ENCODE measurements at regions not wholly inside any gene's neighbourhood (a gene's known extent, or its start where the extent isn't known, plus 50 kb on each side); places are given as distances from the start of the nearest gene placed in this dataset.
A peak's percentile ranks its signal among the peaks of the same experiment; 100 is the strongest.

- no peak for DNase-seq (ENCODE audit: low spot score)
Observed at GRCh38 chr15:39211108-39211979, 369.5 kb upstream of the THBS1 start.

DNA sequence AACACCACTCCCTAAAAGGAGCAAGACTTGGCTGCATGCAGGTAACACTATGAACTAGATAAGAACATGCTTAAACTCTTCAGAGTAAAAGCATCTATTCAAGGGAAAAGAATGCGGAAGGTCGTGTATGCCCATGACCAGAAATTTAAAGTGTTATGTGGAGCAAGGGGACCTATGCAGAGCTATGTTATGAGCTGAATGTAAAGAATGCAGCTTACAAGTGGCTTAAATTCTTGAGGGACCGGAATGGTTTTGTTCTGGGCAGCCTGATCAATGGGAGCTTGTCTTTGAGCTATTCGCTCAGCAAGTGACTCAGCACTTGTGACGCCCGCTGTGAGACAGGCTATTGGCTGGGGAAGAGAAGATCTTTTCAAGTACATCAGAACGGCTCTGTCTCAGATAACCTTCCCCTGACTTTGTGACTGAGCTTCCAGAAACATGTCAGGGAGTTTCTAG, 367.5 kb upstream of the THBS1 start:
- DNase-seq (ENCODE audit: low spot score), result peak; percentile 56

DNA sequence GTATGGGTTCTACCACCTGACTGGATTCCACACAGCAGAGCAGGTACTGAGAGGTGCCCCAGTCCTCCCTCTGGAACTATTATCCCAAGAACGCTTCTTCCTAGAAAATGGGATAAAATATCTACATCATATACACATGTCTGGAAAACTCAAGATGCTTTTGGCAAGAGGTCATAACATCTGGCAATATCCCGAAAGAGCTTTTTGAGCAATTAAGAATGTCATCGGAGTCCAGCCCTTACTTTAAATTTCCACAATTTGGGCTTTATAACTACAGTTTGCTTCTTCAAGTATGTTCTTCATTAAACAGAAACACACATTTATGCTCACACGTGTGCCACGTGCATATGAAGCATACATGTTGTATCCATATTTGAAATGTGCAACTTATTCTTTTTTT, 365.9 kb upstream of the THBS1 start:
- DNase-seq (ENCODE audit: low spot score), result no peak

DNA sequence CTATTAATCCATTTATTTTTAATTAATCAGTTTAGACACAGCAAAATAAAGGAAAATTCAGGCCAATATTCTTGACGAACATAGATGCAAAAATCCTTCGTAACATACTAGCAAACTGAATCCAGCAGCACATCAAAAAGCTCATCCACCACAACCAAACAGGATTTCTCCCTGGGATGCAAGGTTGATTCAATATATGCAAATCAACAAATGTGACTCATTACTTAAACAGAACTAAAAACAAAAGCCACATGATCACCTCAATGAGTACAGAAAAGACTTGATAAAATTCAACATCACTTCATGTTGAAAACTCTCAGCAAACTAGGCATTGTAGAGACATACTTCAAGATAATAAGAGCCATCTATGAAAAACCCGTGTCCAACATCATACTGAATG, 364.1 kb upstream of the THBS1 start:
- DNase-seq (ENCODE audit: low spot score), result no peak

DNA sequence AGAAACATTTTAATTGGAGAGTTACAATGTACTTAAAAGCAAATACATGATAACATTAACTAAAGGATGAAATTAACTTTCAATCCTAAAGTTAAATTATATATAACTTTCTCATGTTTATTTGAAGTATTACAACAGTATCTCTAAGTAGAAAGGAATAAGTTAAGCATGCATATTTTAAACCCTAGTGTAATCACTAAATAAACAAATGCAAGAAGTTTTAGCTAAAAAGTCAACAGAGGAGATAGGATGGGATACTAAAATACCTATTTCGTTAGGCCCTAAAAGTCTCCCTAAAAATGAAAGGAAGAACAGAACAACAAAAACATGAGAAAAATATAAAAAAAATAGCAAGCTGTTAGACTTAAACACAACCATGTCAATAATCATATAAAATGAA, 361.3 kb upstream of the THBS1 start:
- no peak for DNase-seq (ENCODE audit: low spot score)

GRCh38 chr15:39226169-39226937, 354.5 kb upstream of the THBS1 start:
- DNase-seq (ENCODE audit: low spot score), result no peak

GRCh38 chr15:39227001-39227400, 353.9 kb upstream of the THBS1 start:
- DNase-seq (ENCODE audit: low spot score), result no peak

- no peak for DNase-seq (ENCODE audit: low spot score)
Observed at GRCh38 chr15:39228889-39229288, 352.0 kb upstream of the THBS1 start.

DNA sequence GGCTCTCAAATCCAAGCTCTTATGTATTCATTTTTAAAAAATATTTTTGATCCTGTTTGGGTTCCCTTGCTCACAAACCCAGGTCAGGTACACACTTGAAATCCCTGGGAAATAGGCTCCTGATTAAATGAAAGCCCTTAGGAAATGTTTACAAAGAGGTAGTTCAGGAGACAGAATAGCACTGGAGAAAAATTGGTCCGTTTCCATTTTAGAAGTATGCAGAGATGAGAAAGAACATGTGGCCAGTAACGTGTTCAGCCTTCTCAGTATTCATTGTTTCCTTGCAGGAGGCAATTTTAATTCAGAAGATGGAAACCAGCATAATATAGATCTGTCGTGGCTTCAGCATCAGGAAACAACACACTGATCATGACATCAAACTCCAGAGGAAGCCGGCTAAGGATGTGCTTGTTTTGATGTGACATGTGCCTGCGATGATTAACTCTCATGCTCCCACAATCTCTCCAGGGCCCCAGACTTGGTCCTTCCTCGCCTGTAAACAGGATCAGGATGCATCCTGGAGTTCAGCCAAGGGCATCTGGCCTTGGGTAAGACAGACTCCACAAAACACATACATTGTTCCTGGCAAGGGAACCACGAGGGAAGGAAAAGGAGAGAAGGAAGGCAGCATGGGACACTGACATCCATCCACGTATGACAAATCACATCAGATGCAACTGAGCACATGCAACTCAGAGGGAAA, 350.5 kb upstream of the THBS1 start:
- DNase-seq (ENCODE audit: low spot score), result no peak

- no peak for DNase-seq (ENCODE audit: low spot score)
Observed at GRCh38 chr15:39230908-39231285, 350.0 kb upstream of the THBS1 start.

GRCh38 chr15:39232512-39232911, 348.4 kb upstream of the THBS1 start:
- peak; percentile 76 for DNase-seq (ENCODE audit: low spot score)

DNA sequence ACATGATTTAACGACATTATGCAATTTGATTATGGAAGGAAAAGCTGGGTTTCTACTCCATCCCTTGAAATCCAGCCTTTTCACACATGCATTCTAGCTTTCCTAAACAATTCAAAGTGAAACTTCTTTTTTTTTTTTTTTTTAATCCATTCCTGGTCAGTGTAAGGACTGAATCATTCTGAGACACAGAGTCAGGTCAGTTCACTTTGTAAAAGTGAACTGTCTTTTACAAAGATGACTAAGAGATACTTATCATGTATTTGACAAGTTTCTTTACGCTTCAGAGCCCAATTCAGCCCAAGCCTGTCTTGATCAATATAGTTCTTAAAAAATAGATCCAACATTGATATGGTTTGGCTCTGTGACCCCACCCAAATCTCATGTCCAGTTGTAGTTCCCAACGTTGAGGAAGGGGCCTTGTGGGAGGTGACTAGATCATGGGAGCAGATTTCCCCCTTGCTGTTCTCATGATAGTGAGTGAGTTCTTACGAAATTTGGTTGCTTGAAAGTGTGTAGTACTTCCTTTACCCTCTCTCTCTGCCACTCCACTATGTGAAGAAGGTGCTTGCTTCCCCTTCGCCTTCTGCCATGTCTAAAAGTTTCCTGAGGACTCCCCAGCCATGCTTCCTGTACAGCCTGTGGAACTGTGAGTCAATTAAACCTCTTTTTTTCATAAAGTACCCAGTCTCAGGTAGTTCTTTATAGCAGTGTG, 345.6 kb upstream of the THBS1 start:
- DNase-seq (ENCODE audit: low spot score), result no peak

GRCh38 chr15:39236375-39236774, 344.5 kb upstream of the THBS1 start:
- DNase-seq (ENCODE audit: low spot score), result no peak

GRCh38 chr15:39238443-39238842, 342.4 kb upstream of the THBS1 start:
- no peak for DNase-seq (ENCODE audit: low spot score)

GRCh38 chr15:39239562-39239961, 341.3 kb upstream of the THBS1 start:
- no peak for DNase-seq (ENCODE audit: low spot score)

- DNase-seq (ENCODE audit: low spot score), result no peak
Observed at GRCh38 chr15:39242345-39242744, 338.5 kb upstream of the THBS1 start.

GRCh38 chr15:39243396-39243795, 337.5 kb upstream of the THBS1 start:
- no peak for DNase-seq (ENCODE audit: low spot score)

GRCh38 chr15:39244776-39245175, 336.1 kb upstream of the THBS1 start:
- DNase-seq (ENCODE audit: low spot score), result no peak

GRCh38 chr15:39246523-39246922, 334.4 kb upstream of the THBS1 start:
- no peak for DNase-seq (ENCODE audit: low spot score)

DNA sequence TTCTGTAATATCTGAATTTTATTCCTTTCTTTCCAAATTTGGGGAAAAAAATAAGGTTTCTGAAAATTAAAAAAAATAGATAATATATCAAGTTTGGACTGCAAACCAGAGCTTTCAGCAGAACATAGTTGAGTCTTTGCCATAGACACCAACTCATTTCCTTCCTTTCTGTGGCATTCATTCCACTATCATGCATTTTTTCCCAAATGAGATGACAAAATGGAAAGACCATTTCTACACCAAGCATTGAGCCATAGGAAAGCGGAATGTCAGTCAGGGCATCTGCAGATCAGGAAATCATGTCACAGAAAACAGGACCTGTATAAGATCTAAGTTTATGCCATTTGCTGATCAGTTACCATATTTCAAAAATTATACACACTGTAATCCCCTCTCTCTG, 333.3 kb upstream of the THBS1 start:
- no peak for DNase-seq (ENCODE audit: low spot score)

DNA sequence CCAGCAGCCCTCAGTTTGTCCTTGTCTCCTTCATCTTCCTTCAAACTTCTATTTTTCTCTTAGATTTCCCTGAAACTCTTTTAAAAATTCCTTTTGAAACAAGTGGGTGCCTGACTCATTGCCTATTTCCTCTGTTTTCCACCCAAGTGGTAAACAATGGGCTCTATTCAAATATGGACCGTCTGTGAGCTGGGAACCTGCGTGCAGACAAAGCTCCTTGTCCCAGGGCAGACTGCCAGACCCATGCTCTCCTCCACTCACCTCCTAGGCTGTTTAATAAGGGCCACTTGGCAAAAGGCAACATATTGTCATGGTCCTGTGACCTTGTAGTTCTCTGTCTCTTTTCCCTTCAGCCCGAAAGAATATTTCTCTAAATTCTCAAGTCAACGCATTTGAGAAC, 332.7 kb upstream of the THBS1 start:
- DNase-seq (ENCODE audit: low spot score), result no peak

GRCh38 chr15:39250001-39250400, 330.9 kb upstream of the THBS1 start:
- DNase-seq (ENCODE audit: low spot score), result no peak
